H9 (cell line): ENCODE measurements at regions not wholly inside any gene's neighbourhood (a gene's known extent, or its start where the extent isn't known, plus 50 kb on each side); places are given as distances from the start of the nearest gene placed in this dataset.
A peak's percentile ranks its signal among the peaks of the same experiment; 100 is the strongest.
"Not testable (repeated sequence)": the region's sequence is repeated elsewhere in the genome, so short reads cannot be mapped to it uniquely, and the experiment has no call there.

Experiments used
- DNase-seq: peaks from one replicate; pipeline ENCODE4 v3.0.0-alpha.2; 2017
- H2AFZ ChIP-seq: one replicate; pipeline ENCODE4 v1.6.1; 2013; ENCODE audit warnings: mild to moderate bottlenecking, low read length, control low read depth, moderate library complexity
- H2AK5ac ChIP-seq: 2 replicates; pipeline ENCODE4 v1.6.1; 2013; ENCODE audit warnings: low read length, control low read depth, mixed read lengths; ENCODE audit not compliant: insufficient read length
- H2BK120ac ChIP-seq: one replicate; pipeline ENCODE4 v1.6.1; 2013; ENCODE audit warnings: low read depth, mild to moderate bottlenecking, low read length, control low read depth, inconsistent platforms; ENCODE audit not compliant: poor library complexity, severe bottlenecking
- H2BK12ac ChIP-seq: 2 replicates; pipeline ENCODE4 v1.6.1; 2013; ENCODE audit warnings: low read length, control low read depth, mixed read lengths, low read depth; ENCODE audit not compliant: insufficient read length
- H2BK15ac ChIP-seq: 2 replicates; pipeline ENCODE4 v1.6.1; 2013; ENCODE audit warnings: low read depth, low read length, control low read depth
- H2BK20ac ChIP-seq: one replicate; pipeline ENCODE4 v1.6.1; 2013; ENCODE audit warnings: low read depth, mild to moderate bottlenecking, low read length, control low read depth, inconsistent platforms; ENCODE audit not compliant: poor library complexity, severe bottlenecking
- H2BK5ac ChIP-seq: 2 replicates; pipeline ENCODE4 v1.6.1; 2013; ENCODE audit warnings: low read length, control low read depth, mixed read lengths; ENCODE audit not compliant: insufficient read length
- H3K14ac ChIP-seq: 2 replicates; pipeline ENCODE4 v1.6.1; 2013; ENCODE audit warnings: low read length, control low read depth; ENCODE audit not compliant: insufficient read depth
- H3K18ac ChIP-seq: 2 replicates; pipeline ENCODE4 v1.6.1; 2013; ENCODE audit warnings: low read depth, mild to moderate bottlenecking, mixed read lengths, low read length, control low read depth; ENCODE audit not compliant: insufficient read length
- H3K23ac ChIP-seq: 2 replicates; pipeline ENCODE4 v1.6.1; 2013; ENCODE audit warnings: low read length, control low read depth, mixed read lengths, low read depth; ENCODE audit not compliant: insufficient read length
- H3K23me2 ChIP-seq: 2 replicates; pipeline ENCODE4 v1.6.1; 2013; ENCODE audit warnings: low read depth, mild to moderate bottlenecking, mixed read lengths, low read length, control low read depth; ENCODE audit not compliant: insufficient read length, poor library complexity, severe bottlenecking
- H3K27ac ChIP-seq: 2 replicates; pipeline ENCODE4 v1.5.1; 2013; ENCODE audit warnings: low read length, control low read depth, mixed read lengths, low read depth; ENCODE audit not compliant: insufficient read length
- H3K27me3 ChIP-seq: 2 replicates; pipeline ENCODE4 v1.6.1; 2013; ENCODE audit warnings: low read length, control low read depth, inconsistent platforms; ENCODE audit not compliant: insufficient read depth
- H3K4ac ChIP-seq: 2 replicates; pipeline ENCODE4 v1.6.1; 2013; ENCODE audit warnings: low read depth, mild to moderate bottlenecking, control low read depth, inconsistent platforms, low read length, moderate library complexity
- H3K4me1 ChIP-seq: 2 replicates; pipeline ENCODE4 v1.6.1; 2013; ENCODE audit warnings: low read length, control low read depth, inconsistent platforms; ENCODE audit not compliant: insufficient read depth
- H3K4me2 ChIP-seq: 2 replicates; pipeline ENCODE4 v1.6.1; 2013; ENCODE audit warnings: low read length, control low read depth, mixed read lengths; ENCODE audit not compliant: insufficient read length, insufficient read depth
- H3K56ac ChIP-seq: 2 replicates; pipeline ENCODE4 v1.6.1; 2013; ENCODE audit warnings: low read depth, mild to moderate bottlenecking, mixed read lengths, low read length, control low read depth; ENCODE audit not compliant: insufficient read length
- H3K79me1 ChIP-seq: 2 replicates; pipeline ENCODE4 v1.6.1; 2013; ENCODE audit warnings: low read depth, mild to moderate bottlenecking, moderate library complexity, low read length, control low read depth, inconsistent platforms; ENCODE audit not compliant: insufficient read depth, poor library complexity, severe bottlenecking
- H3K79me2 ChIP-seq: 2 replicates; pipeline ENCODE4 v1.6.1; 2013; ENCODE audit warnings: low read length, control low read depth, inconsistent platforms; ENCODE audit not compliant: insufficient read depth
- H3K9ac ChIP-seq: 2 replicates; pipeline ENCODE4 v1.6.1; 2013; ENCODE audit warnings: low read length, control low read depth, mixed read lengths; ENCODE audit not compliant: insufficient read length; ENCODE audit errors: extremely low read depth
- H3K9me3 ChIP-seq: one replicate; pipeline ENCODE4 v1.6.1; 2013; ENCODE audit warnings: low read depth, low read length, inconsistent platforms; ENCODE audit not compliant: control insufficient read depth
- H3T11ph ChIP-seq: one replicate; pipeline ENCODE4 v1.6.1; 2013; ENCODE audit warnings: mild to moderate bottlenecking, low read length, control low read depth, inconsistent platforms
- H4K20me1 ChIP-seq: one replicate; pipeline ENCODE4 v1.6.1; 2013; ENCODE audit not compliant: control insufficient read depth, insufficient read length, insufficient read depth
- H4K5ac ChIP-seq: 2 replicates; pipeline ENCODE4 v1.6.1; 2013; ENCODE audit warnings: low read depth, mild to moderate bottlenecking, mixed read lengths, low read length, control low read depth; ENCODE audit not compliant: insufficient read length
- H4K8ac ChIP-seq: replicated peaks from 2 replicates; pipeline ENCODE4 v1.6.1; 2013; ENCODE audit warnings: low read length, control low read depth, mixed read lengths, low read depth; ENCODE audit not compliant: insufficient read length
- H4K91ac ChIP-seq: 2 replicates; pipeline ENCODE4 v1.6.1; 2013; ENCODE audit warnings: low read depth, mild to moderate bottlenecking, moderate library complexity, mixed read lengths, low read length, control low read depth; ENCODE audit not compliant: insufficient read length
- H3K27ac Mint-ChIP-seq, 3 experiments: 2 replicates in 2 of 3; 3 replicates in 1 of 3; pipeline ENCODE4 v1.8.0; 2020 to 2021; ENCODE audit warnings: mixed read lengths in 3 of 3, mild to moderate bottlenecking in 1 of 3, moderate library complexity in 1 of 3
- H3K27me3 Mint-ChIP-seq: 2 replicates; pipeline ENCODE4 v1.8.0; 2021; ENCODE audit warnings: low read depth, mild to moderate bottlenecking, moderate library complexity, mixed read lengths
- H3K36me3 Mint-ChIP-seq, 3 experiments: 2 replicates in 2 of 3; 3 replicates in 1 of 3; pipeline ENCODE4 v1.8.0; 2020 to 2021; ENCODE audit warnings: low read depth in 3 of 3, mixed read lengths in 3 of 3; ENCODE audit not compliant: insufficient read depth in 1 of 3
- H3K4me1 Mint-ChIP-seq, 2 experiments: 2 replicates each; pipeline ENCODE4 v1.8.0; 2020; ENCODE audit warnings: mixed read lengths in 2 of 2
- H3K4me3 Mint-ChIP-seq, 2 experiments: 2 replicates in 1 of 2; 3 replicates in 1 of 2; pipeline ENCODE4 v1.8.0; 2020 to 2021; ENCODE audit warnings: mild to moderate bottlenecking in 2 of 2, mixed read lengths in 2 of 2, moderate library complexity in 1 of 2
- H3K9me3 Mint-ChIP-seq, 2 experiments: 2 replicates in 1 of 2; 3 replicates in 1 of 2; pipeline ENCODE4 v1.8.0; 2020; ENCODE audit warnings: mild to moderate bottlenecking in 2 of 2, mixed read lengths in 2 of 2, moderate library complexity in 1 of 2
- WGBS: extraction: QIAGEN DNeasy Blood & Tissue Kit; methylation state at CpG from one replicate; pipeline ENCODE4 v1.1.7; 2013; ENCODE audit warnings: missing lambda C conversion rate, low lambda C conversion rate, mixed read lengths; ENCODE audit not compliant: insufficient read length; ENCODE audit errors: extremely low coverage; 5-methylcytosine and 5-hydroxymethylcytosine counted together
- TF ChIP-seq, protein P1 (sequence below): fragments of 200-600 bp; sonication (generic); conservative IDR thresholded peaks from 3 replicates; pipeline ENCODE4 v1.8.0; 2021; ENCODE audit warnings: antibody characterized with exemption, mild to moderate bottlenecking

GRCh38 chr4:79597266-79597665 is 189.2 kb upstream of the GK2 start:
- WGBS, result no CpG with 5 or more reads among the region's 2 CpGs
- Mint-ChIP-seq H3K36me3 (peaks cover 0 to 2% (median 0%) of the 10 kb centered on the region in 3 experiments; a peak in 3 of 7 replicates), H3K4me1 (peaks cover 5% of the 10 kb centered on the region in 2 experiments)

GRCh38 chr4:79592218-79592617 is 184.2 kb upstream of the GK2 start:
- not testable (repeated sequence) for H4K20me1 ChIP-seq, H3K4me1 ChIP-seq, H3K23me2 ChIP-seq, H2BK12ac ChIP-seq, H2BK120ac ChIP-seq, H3K79me1 ChIP-seq, H3K18ac ChIP-seq, H3K4ac ChIP-seq, H4K8ac ChIP-seq, H2BK5ac ChIP-seq, H3K9ac ChIP-seq, H3K36me3 Mint-ChIP-seq, H2BK15ac ChIP-seq, H4K5ac ChIP-seq, H2AFZ ChIP-seq, H3K56ac ChIP-seq, H2AK5ac ChIP-seq, H3K14ac ChIP-seq, H3K4me2 ChIP-seq, DNase-seq, H3K9me3 ChIP-seq, H3K23ac ChIP-seq, H3K27ac ChIP-seq, H3K9me3 Mint-ChIP-seq, H3T11ph ChIP-seq, H3K4me3 Mint-ChIP-seq, H3K27me3 ChIP-seq, H4K91ac ChIP-seq, H3K27me3 Mint-ChIP-seq, H2BK20ac ChIP-seq, H3K79me2 ChIP-seq
- Mint-ChIP-seq H3K27ac (peak overlapping the region in 2 of 3 experiments; percentile 35 to 72; a peak in 1 of 7 replicates), H3K4me1 (peaks cover 10 to 11% of the 10 kb centered on the region in 2 experiments)
- whole genome bisulfite sequencing, result no CpG with 5 or more reads among the region's 6 CpGs

More at GRCh38 chr4:79597266-79597665, 189.2 kb upstream of the GK2 start:
- Histone ChIP-seq H4K20me1 (no peaks in the 10 kb centered on the region), H4K91ac (no peak overlapping the region), H2BK12ac (no peak overlapping the region), H3K4me2 (no peak overlapping the region), H2BK5ac (no peak overlapping the region), H3K23me2 (no peaks in the 10 kb centered on the region), H3K9ac (no peak overlapping the region), H3K79me1 (no peaks in the 10 kb centered on the region), H3T11ph (no peak overlapping the region), H3K4ac (no peak overlapping the region), H4K8ac (no peak overlapping the region), H3K18ac (no peak overlapping the region), H3K9me3 (no peaks in the 10 kb centered on the region), H3K56ac (no peak overlapping the region), H2BK20ac (no peak overlapping the region), H3K23ac (no peak overlapping the region), H3K14ac (no peak overlapping the region), H3K27me3 (no peaks in the 10 kb centered on the region), H2BK15ac (no peak overlapping the region), H2AFZ (no peak overlapping the region), H3K79me2 (no peaks in the 10 kb centered on the region), H3K27ac (no peak overlapping the region), H4K5ac (no peak overlapping the region), H3K4me1 (no peaks in the 10 kb centered on the region), H2AK5ac (no peak overlapping the region), H2BK120ac (no peak overlapping the region)
- Mint-ChIP-seq H3K27ac (no peak overlapping the region), H3K9me3 (peaks cover 0 to 5% of the 10 kb centered on the region in 2 experiments; a peak in 2 of 5 replicates), H3K4me3 (no peak overlapping the region), H3K27me3 (no peaks in the 10 kb centered on the region)
- no peak for DNase-seq
- TF ChIP-seq, protein P1, sequence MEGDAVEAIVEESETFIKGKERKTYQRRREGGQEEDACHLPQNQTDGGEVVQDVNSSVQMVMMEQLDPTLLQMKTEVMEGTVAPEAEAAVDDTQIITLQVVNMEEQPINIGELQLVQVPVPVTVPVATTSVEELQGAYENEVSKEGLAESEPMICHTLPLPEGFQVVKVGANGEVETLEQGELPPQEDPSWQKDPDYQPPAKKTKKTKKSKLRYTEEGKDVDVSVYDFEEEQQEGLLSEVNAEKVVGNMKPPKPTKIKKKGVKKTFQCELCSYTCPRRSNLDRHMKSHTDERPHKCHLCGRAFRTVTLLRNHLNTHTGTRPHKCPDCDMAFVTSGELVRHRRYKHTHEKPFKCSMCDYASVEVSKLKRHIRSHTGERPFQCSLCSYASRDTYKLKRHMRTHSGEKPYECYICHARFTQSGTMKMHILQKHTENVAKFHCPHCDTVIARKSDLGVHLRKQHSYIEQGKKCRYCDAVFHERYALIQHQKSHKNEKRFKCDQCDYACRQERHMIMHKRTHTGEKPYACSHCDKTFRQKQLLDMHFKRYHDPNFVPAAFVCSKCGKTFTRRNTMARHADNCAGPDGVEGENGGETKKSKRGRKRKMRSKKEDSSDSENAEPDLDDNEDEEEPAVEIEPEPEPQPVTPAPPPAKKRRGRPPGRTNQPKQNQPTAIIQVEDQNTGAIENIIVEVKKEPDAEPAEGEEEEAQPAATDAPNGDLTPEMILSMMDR, result no peak
